ENCODE measurements at regions not wholly inside any gene's neighbourhood (a gene's known extent, or its start where the extent isn't known, plus 50 kb on each side); places are given as distances from the start of the nearest gene placed in this dataset.

DNA sequence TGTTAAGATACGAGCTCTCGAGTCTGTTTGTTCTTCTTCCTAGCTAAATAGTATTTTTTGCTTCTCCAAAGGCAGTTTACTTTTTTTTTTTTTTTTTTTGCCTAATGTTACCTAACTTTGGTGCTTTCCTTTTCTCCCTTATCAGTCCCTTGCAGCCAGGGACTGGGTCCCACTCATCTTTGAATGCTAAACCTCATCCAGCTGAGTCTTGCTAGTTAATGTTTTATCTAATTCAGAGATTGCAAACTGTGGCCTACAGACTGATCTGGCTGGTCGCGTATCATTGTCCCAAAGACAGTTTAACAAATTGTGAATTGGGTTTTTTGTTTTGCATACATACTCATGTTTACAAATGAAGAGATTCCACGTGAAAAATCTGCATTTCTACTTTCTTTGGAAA, 95.7 kb upstream of the EFNA5 start:
- FAIRE-seq = no peak
- H3K36me3 ChIP-seq (ENCODE audit: control insufficient read depth, insufficient read depth, low read length) = no peaks in the 10 kb centered on the region
- H3K27me3 ChIP-seq (ENCODE audit: control insufficient read depth, insufficient read depth, low read length) = no peaks in the 10 kb centered on the region
- DNase-seq (ENCODE audit: low read depth) = no peak
- no peak overlapping the region for H3K4me3 ChIP-seq (ENCODE audit: low read depth, low read length)
- TF ChIP-seq, protein P1, sequence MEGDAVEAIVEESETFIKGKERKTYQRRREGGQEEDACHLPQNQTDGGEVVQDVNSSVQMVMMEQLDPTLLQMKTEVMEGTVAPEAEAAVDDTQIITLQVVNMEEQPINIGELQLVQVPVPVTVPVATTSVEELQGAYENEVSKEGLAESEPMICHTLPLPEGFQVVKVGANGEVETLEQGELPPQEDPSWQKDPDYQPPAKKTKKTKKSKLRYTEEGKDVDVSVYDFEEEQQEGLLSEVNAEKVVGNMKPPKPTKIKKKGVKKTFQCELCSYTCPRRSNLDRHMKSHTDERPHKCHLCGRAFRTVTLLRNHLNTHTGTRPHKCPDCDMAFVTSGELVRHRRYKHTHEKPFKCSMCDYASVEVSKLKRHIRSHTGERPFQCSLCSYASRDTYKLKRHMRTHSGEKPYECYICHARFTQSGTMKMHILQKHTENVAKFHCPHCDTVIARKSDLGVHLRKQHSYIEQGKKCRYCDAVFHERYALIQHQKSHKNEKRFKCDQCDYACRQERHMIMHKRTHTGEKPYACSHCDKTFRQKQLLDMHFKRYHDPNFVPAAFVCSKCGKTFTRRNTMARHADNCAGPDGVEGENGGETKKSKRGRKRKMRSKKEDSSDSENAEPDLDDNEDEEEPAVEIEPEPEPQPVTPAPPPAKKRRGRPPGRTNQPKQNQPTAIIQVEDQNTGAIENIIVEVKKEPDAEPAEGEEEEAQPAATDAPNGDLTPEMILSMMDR (IDR thresholded peaks at IDR 0.05; ENCODE audit: insufficient read depth, low read length, severe bottlenecking) = no peak

GRCh38 chr5:107765805-107766063, 95.0 kb upstream of the EFNA5 start:
- Histone ChIP-seq H3K27me3 (ENCODE audit: control insufficient read depth, insufficient read depth, low read length) (no peaks in the 10 kb centered on the region), H3K4me3 (ENCODE audit: low read depth, low read length) (no peak overlapping the region), H3K36me3 (ENCODE audit: control insufficient read depth, insufficient read depth, low read length) (no peaks in the 10 kb centered on the region)
- TF ChIP-seq, protein P1 (IDR thresholded peaks at IDR 0.05; ENCODE audit: insufficient read depth, low read length, severe bottlenecking) = no peak
- FAIRE-seq = no peak
- no peak for DNase-seq (ENCODE audit: low read depth)

DNA sequence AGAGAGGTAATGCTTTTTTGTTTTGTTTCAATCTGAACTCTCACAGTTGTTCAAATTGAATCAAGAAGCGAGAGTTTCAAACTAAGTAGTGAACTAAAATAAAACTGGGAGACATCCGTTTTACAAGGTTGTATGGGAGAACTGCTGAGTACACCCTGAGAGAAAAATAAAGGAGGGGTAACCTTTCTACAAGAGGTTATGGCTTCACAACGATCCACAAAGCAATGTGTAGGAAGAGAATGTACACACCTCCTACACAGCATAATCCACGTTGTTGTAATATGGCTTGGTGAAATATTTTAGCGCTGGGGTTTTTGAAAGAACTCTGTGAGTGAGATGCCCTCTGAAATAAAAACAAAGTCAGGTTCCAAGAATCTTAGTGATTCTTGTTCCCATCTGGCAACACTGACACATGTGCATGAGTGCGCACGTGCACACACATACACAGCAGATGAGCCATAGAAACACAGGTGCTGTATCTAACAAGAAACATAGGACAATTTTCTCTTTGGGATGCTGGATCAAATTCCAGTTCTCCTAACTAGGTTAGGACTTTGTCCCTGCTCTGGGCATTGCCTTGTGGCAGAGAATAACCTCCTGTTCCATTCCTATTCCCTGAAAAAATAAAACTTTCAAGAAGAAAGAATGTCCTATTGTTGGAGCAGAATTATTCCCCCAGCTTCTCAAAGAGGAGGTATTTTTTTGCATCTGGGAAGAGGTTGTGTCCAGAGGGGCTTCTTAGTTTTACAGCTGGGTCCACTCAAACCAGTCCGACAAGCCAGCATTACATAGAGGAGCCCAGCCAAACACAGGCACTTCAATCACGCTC, 94.5 kb upstream of the EFNA5 start:
- no peaks in the 10 kb centered on the region for H3K36me3 ChIP-seq (ENCODE audit: control insufficient read depth, insufficient read depth, low read length)
- H3K27me3 ChIP-seq (ENCODE audit: control insufficient read depth, insufficient read depth, low read length) = no peaks in the 10 kb centered on the region
- H3K4me3 ChIP-seq (ENCODE audit: low read depth, low read length) = no peak overlapping the region
- DNase-seq (ENCODE audit: low read depth) = no peak
- FAIRE-seq = no peak
- TF ChIP-seq, protein P1 (IDR thresholded peaks at IDR 0.05; ENCODE audit: insufficient read depth, low read length, severe bottlenecking) = no peak

DNA sequence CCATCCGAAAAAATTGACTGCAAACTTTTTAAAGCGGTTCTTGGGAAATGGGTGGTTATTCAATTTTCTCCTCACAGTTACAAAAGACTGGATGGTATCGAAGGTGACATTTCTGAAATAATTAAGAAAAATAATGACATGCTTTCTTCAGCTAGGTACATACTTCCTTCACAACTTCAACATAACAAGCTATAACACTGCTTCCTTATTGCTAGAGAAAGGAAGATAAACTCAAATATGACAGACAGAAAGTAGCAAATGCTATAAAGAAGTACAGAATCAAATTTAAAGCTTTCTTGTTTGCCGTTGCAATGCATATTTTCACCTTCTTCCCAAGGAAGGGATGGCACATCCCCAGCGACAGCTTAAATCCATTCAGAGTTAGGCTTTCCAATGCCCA, 93.5 kb upstream of the EFNA5 start:
- DNase-seq (ENCODE audit: low read depth) = no peak
- H3K36me3 ChIP-seq (ENCODE audit: control insufficient read depth, insufficient read depth, low read length) = no peaks in the 10 kb centered on the region
- TF ChIP-seq, protein P1 (IDR thresholded peaks at IDR 0.05; ENCODE audit: insufficient read depth, low read length, severe bottlenecking) = no peak
- no peak for FAIRE-seq
- H3K27me3 ChIP-seq (ENCODE audit: control insufficient read depth, insufficient read depth, low read length) = no peaks in the 10 kb centered on the region
- H3K4me3 ChIP-seq (ENCODE audit: low read depth, low read length) = no peak overlapping the region

- Histone ChIP-seq H3K36me3 (ENCODE audit: control insufficient read depth, insufficient read depth, low read length) (no peaks in the 10 kb centered on the region), H3K4me3 (ENCODE audit: low read depth, low read length) (no peak overlapping the region), H3K27me3 (ENCODE audit: control insufficient read depth, insufficient read depth, low read length) (no peaks in the 10 kb centered on the region)
- DNase-seq (ENCODE audit: low read depth) (no peak), FAIRE-seq (no peak)
- TF ChIP-seq, protein P1 (IDR thresholded peaks at IDR 0.05; ENCODE audit: insufficient read depth, low read length, severe bottlenecking) = no peak
Measured at GRCh38 chr5:107753427-107753826, 82.7 kb upstream of the EFNA5 start.
